Caco-2 (cell line): ENCODE measurements at regions not wholly inside any gene's neighbourhood (a gene's known extent, or its start where the extent isn't known, plus 50 kb on each side); places are given as distances from the start of the nearest gene placed in this dataset.

ENCODE experiments used
- BruUV-seq: library from RNA; stranded (reverse); fragments of 400-500 nt; replicated peaks from 2 replicates; lab custom pipeline; 2021; lab: Mats Ljungman, UMichigan
- CTCF ChIA-PET: fragments of 300-600 bp; sonication (Branson Sonifier 250); formaldehyde crosslinking; loops from one replicate; lab custom pipeline; 2022; ENCODE audit warnings: antibody characterized with exemption; lab: Charles Lee
- POLR2A ChIA-PET: fragments of 300-600 bp; sonication (Branson Sonifier 250); formaldehyde crosslinking; loops from one replicate; lab custom pipeline; 2022; ENCODE audit warnings: antibody characterized with exemption; lab: Charles Lee
- DNase-seq, 2 experiments: peaks; one replicate each; pipeline versions ENCODE4 v3.0.0 to v3.0.0-alpha.2; 2020 to 2022
- H3K27me3 ChIP-seq: replicated peaks from 2 replicates; pipeline ENCODE4 v1.6.0; 2011; ENCODE audit warnings: low read length; ENCODE audit not compliant: control insufficient read depth, insufficient read depth
- H3K36me3 ChIP-seq: 2 replicates; pipeline ENCODE4 v1.5.1; 2011; ENCODE audit warnings: low read length; ENCODE audit not compliant: control insufficient read depth, insufficient read depth
- H3K4me1 ChIP-seq: fragments of 250-450 bp; sonication (Bioruptor Pico); 2 replicates; pipeline ENCODE4 v1.5.1; 2020; ENCODE audit warnings: mild to moderate bottlenecking
- H3K4me3 ChIP-seq: 2 replicates; pipeline ENCODE4 v1.5.1; 2011; ENCODE audit warnings: low read depth, mild to moderate bottlenecking, control low read depth, low read length
- H3K9me3 ChIP-seq: fragments of 250-450 bp; sonication (Bioruptor Pico); 2 replicates; pipeline ENCODE4 v1.5.1; 2020; ENCODE audit warnings: mild to moderate bottlenecking, moderate library complexity
- H3K27ac Mint-ChIP-seq: one replicate; pipeline ENCODE4 v1.8.0; 2022; ENCODE audit warnings: mixed read lengths; ENCODE audit not compliant: unreplicated experiment
- H3K27me3 Mint-ChIP-seq: one replicate; pipeline ENCODE4 v1.8.0; 2022; ENCODE audit warnings: mixed read lengths; ENCODE audit not compliant: insufficient read depth, unreplicated experiment
- H3K36me3 Mint-ChIP-seq: one replicate; pipeline ENCODE4 v1.8.0; 2022; ENCODE audit warnings: mild to moderate bottlenecking, mixed read lengths; ENCODE audit not compliant: insufficient read depth, unreplicated experiment
- H3K4me1 Mint-ChIP-seq: one replicate; pipeline ENCODE4 v1.8.0; 2022; ENCODE audit warnings: low read depth, mixed read lengths; ENCODE audit not compliant: unreplicated experiment
- H3K4me3 Mint-ChIP-seq: one replicate; pipeline ENCODE4 v1.8.0; 2022; ENCODE audit warnings: mild to moderate bottlenecking, moderate library complexity, mixed read lengths; ENCODE audit not compliant: unreplicated experiment
- H3K9me3 Mint-ChIP-seq: one replicate; pipeline ENCODE4 v1.8.0; 2022; ENCODE audit warnings: mixed read lengths; ENCODE audit not compliant: unreplicated experiment
- CTCF ChIP-seq, 2 experiments: fragments of 200-600 bp in 1 of 2; IDR thresholded peaks; 1 replicate in 1 of 2; 2 replicates in 1 of 2; pipeline versions ENCODE4 v1.5.1 to v1.8.0; 2011 to 2022; ENCODE audit warnings: antibody characterized with exemption in 1 of 2, control low read depth in 1 of 2, inconsistent platforms in 1 of 2, low read depth in 1 of 2, low read length in 1 of 2, mild to moderate bottlenecking in 1 of 2, moderate library complexity in 1 of 2; ENCODE audit not compliant: insufficient read depth in 1 of 2, severe bottlenecking in 1 of 2, unreplicated experiment in 1 of 2
- intact Hi-C: fragments of 100-400 bp; cut with micrococcal nuclease; formaldehyde crosslinking; loops from one replicate; pipeline ENCODE4 v1.10.0; 2022; ENCODE audit not compliant: unreplicated experiment

- ChIA-PET CTCF (no interaction called here), POLR2A (no interaction called here)
- Mint-ChIP-seq H3K36me3 (no peaks in the 10 kb centered on the region), H3K27ac (no peak overlapping the region), H3K9me3 (peaks cover under 1% of the 10 kb centered on the region), H3K27me3 (no peaks in the 10 kb centered on the region), H3K4me1 (no peaks in the 10 kb centered on the region), H3K4me3 (no peak overlapping the region)
- no peak overlapping the region for H3K4me3 ChIP-seq
- DNase-seq, result no peak
- H3K27me3 ChIP-seq, result no peaks in the 10 kb centered on the region
- no peak for TF ChIP-seq CTCF (IDR thresholded peaks at IDR 0.05; ENCODE audit: insufficient read depth in 1 of 2, low read depth in 1 of 2, low read length in 1 of 2, severe bottlenecking in 1 of 2, unreplicated experiment in 1 of 2)
- no peaks in the 10 kb centered on the region for H3K4me1 ChIP-seq
- no peaks in the 10 kb centered on the region for H3K36me3 ChIP-seq
- H3K9me3 ChIP-seq, result peaks cover under 1% of the 10 kb centered on the region; the same call in 1 of the 2 replicates
- BruUV-seq, result no TSS peak
- intact Hi-C loops, result no loop called here
Observed at GRCh38 chr10:5272065-5272803, 75.6 kb downstream of the AKR1C4 start.

GRCh38 chr10:5274795-5275194, 78.2 kb downstream of the AKR1C4 start:
- Histone ChIP-seq H3K27me3 (no peaks in the 10 kb centered on the region), H3K4me1 (no peaks in the 10 kb centered on the region), H3K9me3 (no peaks in the 10 kb centered on the region), H3K4me3 (no peak overlapping the region), H3K36me3 (no peaks in the 10 kb centered on the region)
- ChIA-PET CTCF (interaction anchor here (0.6 kb wide), 1 partner anchor 459 kb away, joined by 4 read pairs; no protein-coding TSS in a partner anchor), POLR2A (no interaction called here)
- TF ChIP-seq CTCF (IDR thresholded peaks at IDR 0.05; ENCODE audit: insufficient read depth in 1 of 2, low read depth in 1 of 2, low read length in 1 of 2, severe bottlenecking in 1 of 2, unreplicated experiment in 1 of 2), result no peak
- Mint-ChIP-seq H3K27me3 (peaks cover 3% of the 10 kb centered on the region), H3K4me1 (no peaks in the 10 kb centered on the region), H3K27ac (no peak overlapping the region), H3K4me3 (no peak overlapping the region), H3K9me3 (peaks cover 10% of the 10 kb centered on the region), H3K36me3 (no peaks in the 10 kb centered on the region)
- no TSS peak for BruUV-seq
- no peak for DNase-seq
- intact Hi-C loops, result no loop called here

GRCh38 chr10:5281356-5281755, 83.4 kb upstream of the UCN3 start:
- Mint-ChIP-seq H3K9me3 (peaks cover 10% of the 10 kb centered on the region), H3K4me1 (peaks cover 7% of the 10 kb centered on the region), H3K36me3 (no peaks in the 10 kb centered on the region), H3K27ac (no peak overlapping the region), H3K27me3 (peaks cover 3% of the 10 kb centered on the region), H3K4me3 (no peak overlapping the region)
- DNase-seq, result no peak
- intact Hi-C loops, result no loop called here
- no peaks in the 10 kb centered on the region; the same call in 1 of the 2 replicates for H3K4me1 ChIP-seq
- H3K36me3 ChIP-seq, result no peaks in the 10 kb centered on the region
- H3K4me3 ChIP-seq, result no peak overlapping the region
- no peaks in the 10 kb centered on the region for H3K9me3 ChIP-seq
- ChIA-PET CTCF (no interaction called here), POLR2A (no interaction called here)
- TF ChIP-seq CTCF (IDR thresholded peaks at IDR 0.05; ENCODE audit: insufficient read depth in 1 of 2, low read depth in 1 of 2, low read length in 1 of 2, severe bottlenecking in 1 of 2, unreplicated experiment in 1 of 2), result no peak
- BruUV-seq, result no TSS peak
- no peaks in the 10 kb centered on the region for H3K27me3 ChIP-seq
